ENCODE measurements at regions not wholly inside any gene's neighbourhood (a gene's known extent, or its start where the extent isn't known, plus 50 kb on each side); places are given as distances from the start of the nearest gene placed in this dataset.

DNA sequence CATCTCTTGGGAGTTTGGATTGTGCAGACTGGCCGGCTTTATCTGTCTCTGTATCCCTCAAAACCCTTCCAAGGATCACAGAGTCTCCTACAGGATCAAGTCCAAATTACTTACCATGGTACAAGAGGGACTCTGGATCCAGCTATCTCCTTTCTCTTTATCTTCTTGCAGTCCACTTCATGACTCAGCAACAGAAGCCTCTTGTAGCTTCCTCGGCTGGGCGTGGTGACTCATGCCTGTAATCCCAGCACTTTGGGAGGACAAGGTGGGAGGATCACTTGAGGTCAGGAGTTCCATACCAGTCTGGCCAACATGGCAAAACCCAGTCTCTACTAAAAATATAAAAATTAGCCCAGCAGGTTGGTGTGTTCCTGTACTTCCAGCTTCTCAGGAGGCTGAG is 189.7 kb downstream of the BCAT1 start:
- DNase-seq, result peak in 3 of 4 experiments; percentile 11 to 19 (median 16)

DNA sequence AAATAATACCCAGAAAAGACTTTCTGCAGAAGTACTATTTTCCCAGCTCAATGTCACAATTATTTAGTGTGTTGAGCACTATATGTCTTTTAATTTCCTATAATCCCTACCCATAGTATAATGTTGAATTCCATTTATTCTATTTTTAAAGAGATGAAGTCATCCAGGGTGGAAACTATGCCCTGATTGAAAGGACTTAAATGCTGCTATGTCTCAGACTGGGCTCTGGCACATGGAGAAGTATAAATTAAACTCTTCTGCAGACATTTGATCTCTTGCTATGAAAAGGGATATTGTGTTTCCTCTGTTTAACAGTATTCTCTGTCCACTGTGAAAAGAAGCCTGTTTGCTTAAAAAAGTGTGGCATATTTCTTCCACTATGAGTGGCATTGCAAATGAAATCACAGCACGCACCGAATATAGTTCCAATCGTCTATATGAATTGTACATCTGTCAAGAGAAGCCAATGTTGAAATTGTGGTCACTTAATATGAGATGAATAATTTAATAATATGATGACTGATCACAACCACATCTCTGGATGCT is 192.3 kb downstream of the BCAT1 start:
- no peak for DNase-seq

DNA sequence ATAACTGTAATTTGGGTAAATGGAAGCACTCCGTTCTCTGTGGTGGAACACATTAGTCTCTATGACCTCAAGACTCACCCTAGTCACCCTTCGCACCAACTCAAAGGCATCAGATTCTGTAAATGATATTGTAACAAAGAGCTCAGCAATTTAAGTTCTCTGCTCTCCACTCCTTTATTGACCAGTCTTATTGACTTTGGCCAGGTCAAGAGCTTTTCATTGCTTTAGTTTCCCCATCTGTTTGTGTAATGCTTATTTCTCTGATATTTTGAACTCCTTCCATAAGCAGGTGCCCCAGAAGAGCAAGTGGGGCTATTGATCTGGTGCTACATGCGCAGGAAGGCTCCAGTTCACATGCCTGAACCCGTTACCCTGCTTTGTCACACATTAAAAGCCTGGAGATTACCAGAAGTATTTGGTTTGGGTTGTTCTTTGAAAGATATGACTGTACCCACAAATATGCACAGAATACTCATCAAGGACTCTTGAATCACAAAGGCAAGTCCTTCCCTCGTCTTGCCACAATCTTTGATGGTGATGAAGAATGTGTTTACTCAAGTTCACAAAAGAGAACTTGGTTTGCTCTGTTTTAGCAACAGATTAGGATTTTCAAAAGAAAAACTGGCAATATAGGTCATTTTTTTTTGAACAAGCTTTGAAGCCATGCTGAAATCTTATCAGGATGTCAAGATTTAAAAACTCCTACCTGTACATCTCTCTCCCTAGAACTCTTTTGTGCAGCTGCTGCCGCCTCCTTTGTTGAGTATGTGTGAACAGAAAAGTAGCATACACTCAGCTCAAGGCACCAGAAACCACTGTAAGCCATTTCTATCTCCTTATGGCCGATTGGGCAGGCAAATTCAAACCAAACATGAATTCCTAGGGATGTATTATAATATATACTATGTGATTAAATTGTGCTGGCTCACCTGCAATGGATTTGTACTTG is 193.9 kb downstream of the BCAT1 start:
- DNase-seq, result no peak

DNA sequence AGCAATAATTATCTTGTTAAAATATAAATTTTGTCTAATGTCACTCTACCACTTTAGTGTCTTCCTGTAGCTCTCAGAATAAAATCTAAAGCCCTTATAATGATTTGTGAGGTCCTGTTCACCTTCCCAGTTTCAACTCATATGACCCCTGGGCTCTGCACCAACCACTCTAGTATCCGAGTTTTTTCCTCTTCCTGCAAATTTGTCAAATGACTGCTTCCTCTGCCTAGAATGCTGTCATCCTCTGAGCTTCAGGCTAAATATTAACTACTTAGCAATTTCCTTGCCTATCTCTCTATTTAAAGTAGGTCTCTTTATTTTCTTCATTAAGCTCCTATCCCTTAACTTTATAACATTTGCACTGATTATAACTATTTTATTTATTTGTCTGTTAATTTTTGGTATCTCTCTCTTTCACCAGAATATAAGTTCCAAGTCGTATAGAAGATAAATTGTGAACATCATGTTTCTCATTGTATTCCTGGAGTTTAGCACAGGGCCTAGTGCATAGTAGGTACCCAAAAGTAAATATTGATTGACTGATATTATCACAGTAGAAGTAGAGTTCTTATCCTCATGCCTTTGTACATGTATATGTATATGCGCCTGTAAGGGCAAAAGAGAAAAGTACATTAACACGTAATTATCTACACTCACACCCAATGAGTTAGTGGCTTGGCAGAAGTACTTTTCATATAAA is 196.0 kb downstream of the BCAT1 start:
- DNase-seq, result no peak

DNA sequence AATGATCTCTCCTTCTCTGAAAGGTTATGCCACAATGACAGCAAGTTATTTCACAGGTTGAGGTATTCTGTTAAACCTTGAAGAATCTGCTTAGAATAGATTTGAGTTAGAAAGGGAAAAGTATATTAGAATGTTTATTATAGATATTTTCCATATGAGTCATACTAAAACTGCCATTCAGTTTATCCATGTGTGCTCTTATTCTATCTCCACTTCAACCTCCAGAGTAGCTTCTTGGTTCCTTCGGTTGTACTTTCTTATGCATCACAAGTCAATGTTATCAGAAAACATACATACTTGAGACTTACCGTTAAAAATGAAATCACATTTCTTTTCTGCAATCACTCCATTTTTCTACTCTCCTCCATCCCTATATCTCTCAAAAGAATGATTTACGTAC is 197.7 kb downstream of the BCAT1 start:
- no peak for DNase-seq

DNA sequence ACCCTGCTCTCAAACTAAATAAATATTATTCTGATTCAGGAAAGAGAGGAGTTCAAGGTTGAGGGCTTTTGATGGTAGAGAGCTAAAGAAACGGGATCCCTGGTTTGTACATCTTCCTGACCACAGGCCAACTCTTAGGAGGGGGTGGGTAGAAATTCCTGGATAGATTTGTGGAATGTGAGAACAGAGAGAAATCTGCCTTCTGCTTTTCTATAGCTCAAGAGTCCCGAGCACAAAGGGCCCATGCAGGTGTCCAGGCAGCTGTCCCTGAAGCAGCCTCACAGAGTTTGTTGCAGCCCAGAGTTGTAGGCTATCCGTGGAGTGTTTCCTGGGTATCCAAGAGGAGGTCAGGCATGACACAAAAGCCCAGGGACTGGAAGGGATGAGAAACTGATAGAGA is 198.6 kb downstream of the BCAT1 start:
- no peak for DNase-seq

DNA sequence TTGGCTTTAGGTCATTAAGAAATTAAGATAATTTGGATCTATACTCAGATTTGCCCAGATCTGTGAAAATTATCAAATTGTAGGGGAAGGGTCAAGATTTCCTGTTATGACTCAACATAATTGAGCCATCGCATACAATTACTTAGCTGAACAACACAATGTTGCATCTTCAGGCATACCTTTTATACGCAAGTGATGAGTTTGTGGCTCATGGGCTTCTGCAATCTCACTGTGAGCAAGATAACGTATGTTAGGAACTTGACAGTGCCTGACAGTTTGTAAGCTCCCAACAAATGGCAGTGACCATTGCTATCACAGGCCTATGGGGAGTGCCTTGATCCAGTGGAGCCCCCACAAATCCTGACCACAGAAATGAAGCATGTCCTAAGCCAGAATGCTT is 199.7 kb downstream of the BCAT1 start:
- no peak for DNase-seq

DNA sequence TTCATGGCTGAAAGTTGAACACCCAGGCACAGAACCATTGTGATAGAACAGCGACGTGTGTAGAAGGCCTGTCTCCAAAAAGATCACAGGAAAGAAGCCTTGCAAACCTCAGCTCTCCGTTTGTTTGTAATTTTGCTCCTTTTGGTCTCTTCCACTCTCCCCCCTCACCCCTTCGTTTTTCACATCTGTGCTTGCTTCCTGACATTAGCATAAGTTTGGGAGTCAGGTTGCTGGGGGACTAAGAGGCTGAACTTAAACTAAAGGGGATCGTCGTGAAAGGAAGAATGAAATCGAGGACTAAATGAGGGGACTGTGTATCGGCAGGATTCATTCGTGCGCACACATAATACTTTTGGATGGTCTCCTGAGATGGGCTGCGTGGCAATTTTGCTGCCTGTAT is 200.6 kb downstream of the BCAT1 start:
- no peak for DNase-seq

DNA sequence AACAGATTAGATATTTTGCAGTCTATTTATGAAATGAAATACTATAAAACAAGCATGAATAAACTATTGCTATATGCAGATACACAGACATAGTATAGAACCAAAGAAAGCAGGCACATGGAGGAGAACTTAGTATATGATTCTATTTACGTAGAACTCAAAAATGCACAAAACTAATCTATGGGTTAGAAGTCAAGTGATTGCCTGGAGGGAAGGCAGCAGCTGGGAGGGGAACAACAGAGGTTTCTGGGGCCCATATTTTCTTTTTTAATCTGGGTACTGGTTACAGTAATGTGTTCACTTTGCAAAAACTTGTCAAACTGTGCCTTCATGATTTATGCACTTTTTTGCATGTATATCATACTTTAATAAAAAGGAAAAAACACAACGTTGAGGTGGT is 202.0 kb downstream of the BCAT1 start:
- DNase-seq, result no peak

DNA sequence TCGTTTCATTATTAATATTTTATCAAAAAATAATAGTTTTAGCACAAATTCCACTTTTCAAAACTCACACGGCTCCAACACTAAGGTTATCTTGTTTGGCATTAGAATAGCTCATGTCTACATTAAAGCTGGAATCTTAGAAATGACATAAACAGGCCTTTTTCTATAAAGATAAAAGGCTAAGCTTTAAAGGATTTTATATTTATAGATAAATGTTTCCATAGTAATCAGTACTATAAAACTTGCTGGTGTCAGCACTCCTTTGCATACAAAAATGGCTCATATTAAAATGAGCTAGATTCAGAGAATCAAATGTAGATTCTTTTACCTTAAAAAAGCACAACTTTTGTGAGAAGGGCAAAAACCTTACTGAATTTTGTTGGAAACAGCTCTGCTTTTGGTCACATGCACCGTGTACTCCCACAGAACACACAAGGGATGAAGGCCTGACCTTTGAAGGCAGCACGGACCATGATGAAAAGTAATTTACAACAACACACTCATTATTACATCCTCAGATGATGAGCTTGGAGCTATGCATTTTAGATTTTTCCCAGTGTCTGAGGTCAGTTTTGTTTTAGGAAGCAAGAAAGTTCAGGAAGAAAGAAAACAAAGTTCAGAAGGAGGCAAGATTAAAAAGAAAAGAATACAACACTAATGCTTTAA is 202.8 kb downstream of the BCAT1 start:
- DNase-seq, result no peak

DNA sequence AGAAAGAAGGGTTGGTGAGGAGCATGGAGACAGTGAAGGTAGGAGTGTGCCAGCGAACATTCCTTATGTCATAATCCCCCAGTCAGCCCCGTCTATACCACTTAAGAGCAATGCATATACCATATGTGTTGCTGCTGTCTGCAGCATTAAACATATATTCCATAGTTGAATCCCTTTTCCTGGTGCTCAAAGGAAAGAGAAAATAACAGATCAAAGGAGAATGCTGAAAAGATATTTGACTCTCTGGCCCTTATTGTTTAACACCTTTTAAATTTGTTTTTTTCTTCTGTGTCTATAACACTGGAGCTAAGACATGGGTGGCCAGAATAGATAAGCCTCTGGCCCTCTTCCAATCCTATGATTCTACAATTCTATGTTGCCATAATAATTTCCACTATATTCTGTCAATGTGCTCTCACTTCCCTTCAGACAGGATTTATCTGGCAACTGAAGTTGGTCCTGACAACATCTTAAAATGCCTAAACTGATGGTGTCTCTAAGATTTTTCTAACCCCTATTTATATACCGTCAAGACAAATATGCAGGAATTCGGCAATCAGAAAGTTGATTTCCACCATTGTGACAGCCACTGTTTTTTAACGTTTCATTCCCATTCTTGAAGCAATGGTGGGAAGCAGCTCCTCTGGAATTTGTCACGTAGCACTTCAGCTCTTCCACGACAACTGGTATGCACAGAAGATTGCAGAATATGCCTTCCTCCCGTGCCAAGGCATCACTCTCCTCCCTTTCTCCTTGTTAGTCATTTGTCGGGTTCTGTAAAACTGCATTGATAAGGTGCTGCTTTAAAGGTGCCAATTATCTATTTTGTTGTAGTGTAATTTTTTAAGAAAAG is 204.7 kb downstream of the BCAT1 start:
- DNase-seq, result no peak

DNA sequence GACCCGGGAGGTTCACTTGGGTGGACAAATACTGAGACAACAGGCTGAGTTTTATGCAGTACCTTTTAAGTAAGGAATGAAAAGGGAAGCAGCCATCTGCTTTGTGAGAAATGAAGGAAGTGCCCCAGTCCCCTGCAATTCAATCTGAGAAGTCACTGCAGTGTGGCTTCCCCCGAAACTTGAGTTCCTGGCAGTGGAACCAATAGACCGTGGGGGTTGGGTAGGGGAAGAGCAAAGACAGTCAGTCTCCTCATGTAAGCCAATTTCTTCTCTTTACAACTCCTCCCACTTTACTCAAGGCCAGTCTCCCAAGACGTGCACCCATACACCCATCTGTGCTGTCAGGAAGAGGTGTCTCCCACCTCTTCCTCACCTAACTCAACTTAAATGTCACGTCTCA is 206.5 kb downstream of the BCAT1 start:
- DNase-seq, result peak; percentile 74 to 92 (median 86)

DNA sequence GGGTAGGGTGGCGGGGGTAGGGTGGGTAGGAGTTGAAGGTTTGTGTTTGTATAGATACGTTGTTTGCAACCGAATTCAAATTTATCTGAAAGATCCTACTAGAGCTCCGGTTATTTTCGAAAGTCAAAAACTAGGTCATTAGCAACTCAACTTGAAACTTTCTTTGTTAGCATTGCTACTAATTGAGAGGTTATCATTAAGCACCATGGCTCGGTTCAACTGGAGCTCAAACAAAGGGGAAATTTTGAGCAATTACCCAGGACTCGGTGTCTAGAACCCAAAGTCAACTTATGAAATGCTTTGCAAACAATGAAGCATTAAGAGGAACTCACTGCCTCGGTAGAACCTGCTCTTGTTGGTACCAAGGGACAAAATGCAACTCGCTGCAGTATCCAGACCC is 207.7 kb downstream of the BCAT1 start:
- DNase-seq, result no peak

DNA sequence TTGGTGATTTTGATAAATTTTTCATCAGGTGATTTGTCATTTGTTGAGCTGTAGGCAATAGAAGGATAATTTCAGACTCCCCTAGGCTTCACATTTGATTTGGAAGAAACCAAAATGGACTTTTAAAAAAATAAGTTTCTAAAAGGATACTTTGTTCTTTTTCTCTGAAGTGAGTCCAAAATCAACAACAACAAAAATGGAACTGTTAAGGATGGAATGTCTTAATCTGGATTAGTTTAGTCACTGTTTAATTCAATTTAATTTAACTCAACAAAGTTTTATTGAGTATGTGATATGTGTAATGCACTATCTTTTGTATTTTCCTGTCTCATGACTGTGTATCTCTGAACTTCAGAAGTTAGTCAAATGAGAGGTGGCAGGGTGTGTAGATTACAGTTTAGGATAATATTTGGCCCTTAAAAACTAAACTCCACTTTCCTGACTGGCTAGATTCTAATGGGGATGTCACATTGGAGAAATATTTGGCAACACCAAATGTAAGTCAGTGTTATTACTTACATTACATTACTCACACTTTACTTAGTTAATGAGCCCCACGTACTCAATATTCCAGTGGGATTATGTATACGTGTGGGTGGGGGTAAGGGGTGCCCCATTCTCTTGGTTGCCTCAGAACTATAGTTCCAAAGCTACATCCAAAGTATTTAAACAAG is 209.7 kb downstream of the BCAT1 start:
- DNase-seq, result no peak

DNA sequence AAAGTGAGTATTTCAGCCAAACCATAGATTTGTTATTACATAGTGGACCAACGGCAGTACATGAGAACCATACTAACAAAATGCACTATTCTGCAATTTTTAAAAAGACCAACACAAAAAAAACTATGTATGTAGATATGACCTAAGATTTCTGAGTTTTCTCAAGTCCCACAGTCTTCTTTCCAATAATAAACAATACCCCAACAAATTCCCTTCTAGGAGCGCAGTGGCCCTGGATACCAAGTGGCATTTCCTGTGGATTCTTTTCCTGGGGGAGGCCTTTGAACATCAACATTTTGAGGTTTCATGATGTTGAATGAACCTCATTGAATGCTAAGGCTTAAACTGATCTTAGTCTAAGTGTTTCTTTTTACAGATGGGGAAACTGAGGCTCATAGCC is 210.5 kb downstream of the BCAT1 start:
- DNase-seq, result no peak

DNA sequence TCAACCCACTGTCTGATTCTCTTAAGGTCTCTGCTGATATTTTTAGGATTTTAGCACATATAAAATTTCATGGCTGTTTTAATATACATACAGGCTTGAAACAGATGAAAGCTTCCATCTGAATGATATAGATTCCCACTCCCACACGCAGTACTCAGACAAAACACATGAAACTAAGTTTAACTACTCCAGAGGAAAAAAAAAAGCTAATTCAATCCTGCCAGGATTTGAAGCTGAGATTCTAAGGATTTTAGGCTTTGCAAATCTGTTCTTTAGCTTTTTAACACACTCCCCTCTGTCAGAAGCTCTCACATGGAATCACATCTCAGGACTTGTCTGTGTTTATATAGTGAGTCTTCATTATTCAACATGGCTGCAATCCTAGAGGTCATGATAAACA is 217.3 kb downstream of the BCAT1 start:
- DNase-seq, result no peak

DNA sequence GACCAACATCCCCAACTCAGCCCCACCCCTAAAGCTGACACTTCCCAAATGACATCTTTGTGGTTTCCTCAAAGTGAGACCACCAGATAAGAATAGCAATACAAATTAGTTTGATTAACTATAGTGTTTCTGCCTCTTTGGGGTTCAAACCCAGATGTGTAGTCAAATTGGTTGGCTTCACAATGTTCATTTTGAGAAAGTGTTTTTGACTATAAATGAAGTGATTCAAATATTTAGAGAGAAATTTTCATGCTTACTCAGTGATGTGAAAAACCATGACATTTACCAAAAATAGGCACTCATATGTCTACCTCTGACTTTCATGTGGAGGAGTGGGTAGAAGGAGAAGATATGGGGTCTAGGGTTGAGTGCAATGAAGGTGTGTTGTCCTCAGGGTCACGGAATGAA is 218.4 kb downstream of the BCAT1 start:
- no peak for DNase-seq

DNA sequence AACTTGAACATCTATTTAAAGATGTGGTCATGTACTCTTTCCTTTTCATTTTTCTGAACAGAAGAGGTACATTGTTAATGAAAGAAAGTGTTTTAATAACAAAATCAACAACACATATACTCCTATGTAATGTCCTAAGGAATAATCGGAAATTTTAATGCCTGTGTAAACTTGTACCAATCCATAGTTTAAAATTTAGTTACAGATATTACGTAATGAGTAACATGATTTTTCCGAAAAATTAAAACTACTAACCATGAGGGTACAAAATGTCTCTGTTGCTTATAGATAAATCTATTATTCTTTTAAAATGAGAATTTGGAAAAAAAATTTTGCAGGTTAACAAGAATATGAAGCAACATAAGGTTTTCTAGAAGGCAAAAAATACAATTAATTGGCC is 220.1 kb downstream of the BCAT1 start:
- no peak for DNase-seq

DNA sequence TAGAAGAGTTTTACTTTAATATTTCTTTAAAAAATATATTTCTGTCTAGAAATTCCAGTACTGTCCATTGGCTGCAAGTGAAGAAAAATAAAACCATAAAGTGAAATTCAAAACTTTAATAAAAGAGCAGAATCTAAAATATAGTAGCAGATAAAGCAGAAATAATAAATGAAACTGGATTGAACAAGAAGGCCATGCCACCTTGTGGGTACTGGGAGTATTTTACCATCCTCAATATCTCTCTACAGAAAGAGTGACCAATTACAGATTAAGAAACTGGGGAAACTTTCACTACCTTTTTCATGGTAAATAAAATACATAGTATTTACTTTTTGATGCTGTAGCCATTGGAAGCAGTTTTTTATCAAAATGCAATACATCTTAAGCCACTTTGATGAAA is 220.5 kb downstream of the BCAT1 start:
- peak; percentile 40 to 64 (median 53) for DNase-seq

DNA sequence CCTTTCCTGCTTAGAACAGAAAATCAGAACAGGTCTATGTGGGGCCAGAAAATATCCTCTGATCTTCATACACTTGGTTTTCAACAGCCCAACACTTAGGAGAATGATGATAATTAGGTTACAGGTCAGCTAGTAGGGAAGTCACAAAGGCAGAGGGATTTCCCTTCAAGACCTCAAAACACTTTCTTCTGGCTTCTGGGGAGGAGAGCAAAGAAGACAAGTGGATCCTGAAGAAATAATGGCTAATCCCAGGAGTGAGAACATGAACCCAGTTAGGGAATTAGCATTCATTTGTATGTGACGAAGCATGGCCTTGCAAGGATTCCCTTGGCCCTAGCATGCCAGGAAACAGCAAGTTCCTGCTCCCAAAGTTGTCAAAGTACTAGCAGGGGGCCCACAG is 223.3 kb downstream of the BCAT1 start:
- no peak for DNase-seq

DNA sequence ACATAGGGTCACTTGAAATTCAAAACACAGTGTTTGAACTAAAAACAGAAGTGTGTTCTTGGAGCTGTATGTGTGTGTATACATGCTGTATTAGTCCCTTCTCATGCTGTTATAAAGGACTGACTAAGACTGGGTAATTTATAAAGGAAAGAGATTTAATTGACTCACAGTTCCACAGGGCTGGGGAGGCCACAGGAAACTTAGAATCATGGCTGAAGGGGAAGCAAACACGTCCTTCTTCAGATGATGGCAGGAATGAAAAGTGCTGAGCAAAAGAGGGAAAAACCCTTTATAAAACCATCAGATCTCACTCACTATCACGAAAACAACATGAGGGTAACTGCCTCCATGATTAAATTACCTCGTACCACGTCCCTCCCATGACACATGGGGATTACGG is 224.1 kb downstream of the BCAT1 start:
- no peak for DNase-seq

DNA sequence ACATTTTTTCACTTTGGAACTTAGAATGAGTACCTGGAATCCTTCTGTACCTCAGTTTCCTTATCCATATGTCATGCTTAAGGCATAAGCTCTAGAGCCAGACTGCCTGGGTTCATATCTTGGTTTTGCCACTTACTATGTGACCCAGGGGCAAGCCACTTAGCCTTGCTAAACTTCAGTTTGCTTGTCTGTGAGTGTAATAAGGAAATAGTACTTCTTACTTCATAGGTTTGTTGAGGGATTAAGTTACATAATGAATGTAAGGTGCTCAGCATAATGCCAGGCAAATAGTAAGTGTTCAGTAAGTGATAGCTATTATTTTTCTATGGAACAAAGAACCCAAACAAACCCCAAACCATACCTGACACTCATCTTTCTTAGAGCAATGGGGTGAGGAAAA is 225.1 kb downstream of the BCAT1 start:
- no peak for DNase-seq

Data from suppressor macrophage (primary cell).